ENCODE measurements at regions not wholly inside any gene's neighbourhood (a gene's known extent, or its start where the extent isn't known, plus 50 kb on each side); places are given as distances from the start of the nearest gene placed in this dataset.

DNA sequence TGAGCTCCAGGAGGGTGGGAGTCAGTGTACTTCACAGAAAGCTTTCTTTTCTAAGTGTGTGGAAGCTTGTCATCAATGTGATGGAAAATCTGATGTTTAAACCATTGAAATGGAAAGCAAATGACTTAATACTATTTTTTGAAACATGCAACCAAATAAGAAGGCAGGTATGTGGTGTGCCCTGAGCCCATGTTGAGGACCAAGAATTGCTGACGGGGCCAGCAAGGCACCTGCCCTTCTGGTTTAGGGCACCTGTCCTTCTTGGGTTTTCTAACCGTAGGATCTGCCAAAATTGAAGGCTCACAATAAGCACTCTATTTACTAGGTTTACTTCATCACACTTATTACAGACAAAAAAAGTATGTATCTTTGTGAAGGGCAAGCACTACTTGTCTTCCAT lies 537.7 kb downstream of the SOCS6 start:
- TF ChIP-seq CTCF (optimal IDR thresholded peaks at IDR 0.05 in 1 of 3, IDR thresholded peaks at IDR 0.05 in 1 of 3, conservative IDR thresholded peaks at IDR 0.05 in 1 of 3; ENCODE audit: extremely low read depth in 1 of 3, insufficient read depth in 2 of 3, low read length in 3 of 3): no peak
- TF ChIP-seq EZH2 (IDR thresholded peaks at IDR 0.05; ENCODE audit: low read length): no peak
